ENCODE measurements at regions not wholly inside any gene's neighbourhood (a gene's known extent, or its start where the extent isn't known, plus 50 kb on each side); places are given as distances from the start of the nearest gene placed in this dataset.
"Not testable (repeated sequence)": the region's sequence is repeated elsewhere in the genome, so short reads cannot be mapped to it uniquely, and the experiment has no call there.

DNA sequence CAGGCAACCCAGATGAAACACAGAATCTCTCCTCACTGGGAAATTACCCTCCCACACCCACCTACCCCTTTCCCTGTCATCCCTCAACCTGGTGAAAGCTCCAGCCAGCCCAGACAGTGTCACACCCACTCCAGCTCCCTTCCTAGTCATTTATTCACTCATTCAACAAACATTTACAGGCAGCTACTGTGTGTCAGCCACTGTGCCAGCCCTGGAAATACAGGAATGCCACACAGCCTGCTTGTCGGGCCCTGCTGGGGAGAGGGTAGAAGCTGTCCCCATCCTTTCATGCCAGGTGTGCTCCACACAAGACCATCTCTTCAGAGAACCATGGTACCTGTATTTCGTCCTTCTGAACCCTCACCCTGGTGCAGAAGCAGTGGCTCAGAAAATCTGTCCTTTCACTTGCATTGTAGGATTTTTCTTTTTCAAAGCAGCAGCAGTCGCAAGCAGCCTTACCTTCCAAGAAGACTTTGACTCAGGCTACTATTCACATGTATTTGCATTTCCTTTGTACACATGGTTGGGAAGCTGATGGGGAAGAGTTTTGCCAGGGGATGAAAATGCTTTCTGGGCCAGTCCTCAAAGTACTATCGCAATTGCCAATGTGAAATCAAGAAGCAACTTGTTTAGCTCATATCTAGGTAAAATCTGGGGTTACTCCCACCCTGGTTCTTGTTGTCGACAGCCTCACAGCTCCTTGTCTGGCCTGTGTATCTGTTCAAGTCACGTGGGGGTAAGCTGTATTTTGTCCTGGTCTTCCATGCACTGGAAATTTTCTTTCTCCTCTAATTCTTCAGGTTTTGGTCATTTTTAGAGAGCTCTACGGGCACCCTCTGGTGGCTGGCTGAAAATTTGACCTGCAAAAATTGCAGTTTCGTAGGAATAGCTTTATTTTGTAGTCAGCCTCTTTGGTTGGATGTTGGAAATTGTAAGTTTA lies 147.4 kb upstream of the EGLN3 start:
- peak in 2 of 3 donors; percentile 12 to 17 for DNase-seq
- H3K36me3 Mint-ChIP-seq: no peaks in the 10 kb centered on the region
- no peak overlapping the region for H3K27ac Mint-ChIP-seq
- no peak overlapping the region for H3K4me3 Mint-ChIP-seq
- H3K4me1 Mint-ChIP-seq: peaks cover 2 to 12% of the 10 kb centered on the region in 2 donors
- no peaks in the 10 kb centered on the region for H3K9me3 Mint-ChIP-seq
- peaks cover 0 to 2% (median 0%) of the 10 kb centered on the region in 3 donors for H3K27me3 Mint-ChIP-seq (ENCODE audit: low read depth in 3 of 3)

DNA sequence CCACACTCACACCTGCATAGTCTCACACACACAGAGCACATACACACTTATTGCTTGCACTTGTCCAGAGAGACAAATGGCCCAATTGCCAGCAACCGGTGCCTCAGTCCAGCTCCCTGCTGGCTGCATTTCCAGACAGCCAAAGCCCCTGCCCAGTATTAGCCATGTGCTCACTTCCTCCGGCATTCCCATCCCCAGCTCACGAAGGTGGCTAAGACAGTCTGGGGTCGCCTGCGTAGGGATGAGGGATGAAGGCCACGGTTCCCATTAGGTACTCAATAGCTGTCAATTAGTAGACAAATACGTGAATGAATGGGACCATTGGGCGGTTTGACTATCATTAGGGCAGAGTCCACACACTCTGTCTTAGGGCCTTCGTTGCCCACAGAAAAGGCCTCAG lies 146.8 kb upstream of the EGLN3 start:
- H3K27ac Mint-ChIP-seq: no peak overlapping the region
- H3K4me1 Mint-ChIP-seq: peaks cover 2 to 12% of the 10 kb centered on the region in 2 donors
- no peak for DNase-seq

GRCh38 chr14:34094384-34094783 lies 143.5 kb upstream of the EGLN3 start:
- Mint-ChIP-seq H3K36me3 (no peaks in the 10 kb centered on the region), H3K4me3 (no peak overlapping the region), H3K9me3 (no peaks in the 10 kb centered on the region), H3K27me3 (ENCODE audit: low read depth in 3 of 3) (peaks cover 0 to 4% (median 0%) of the 10 kb centered on the region in 3 donors), H3K27ac (peak overlapping the region in 1 of 6 donors; percentile 12), H3K4me1 (peaks cover 2 to 12% of the 10 kb centered on the region in 2 donors)
- no peak for DNase-seq

More for the DNA sequence above, 146.8 kb upstream of the EGLN3 start:
- peaks cover 0 to 2% (median 0%) of the 10 kb centered on the region in 3 donors for H3K27me3 Mint-ChIP-seq (ENCODE audit: low read depth in 3 of 3)
- no peaks in the 10 kb centered on the region for H3K36me3 Mint-ChIP-seq
- H3K9me3 Mint-ChIP-seq: no peaks in the 10 kb centered on the region
- no peak overlapping the region for H3K4me3 Mint-ChIP-seq

DNA sequence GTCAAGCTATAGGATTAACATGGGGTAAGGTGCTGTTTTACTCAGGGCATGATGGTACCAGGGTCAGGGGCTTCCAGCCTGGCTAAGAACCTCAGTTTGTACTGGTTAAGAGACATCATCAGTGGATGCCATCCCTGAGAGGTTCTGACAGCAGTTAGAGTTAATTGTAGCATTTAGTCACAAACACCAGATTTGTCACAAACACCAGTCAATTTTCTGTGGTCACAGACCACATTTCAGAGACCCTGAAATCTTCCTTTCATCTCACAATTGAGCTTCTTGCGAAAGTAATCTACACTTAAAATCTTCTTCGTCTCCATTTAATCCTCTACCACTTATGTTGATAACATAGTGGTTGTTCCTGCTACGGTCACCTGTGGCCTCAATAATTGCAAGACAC lies 143.0 kb upstream of the EGLN3 start:
- Mint-ChIP-seq H3K4me1 (peaks cover 2 to 12% of the 10 kb centered on the region in 2 donors), H3K27ac (peak overlapping the region in 1 of 6 donors; percentile 12), H3K9me3 (peaks cover 0 to under 1% (median 0%) of the 10 kb centered on the region in 6 donors), H3K27me3 (ENCODE audit: low read depth in 3 of 3) (peaks cover 0 to 4% (median 0%) of the 10 kb centered on the region in 3 donors), H3K36me3 (no peaks in the 10 kb centered on the region), H3K4me3 (peak overlapping the region in 1 of 5 donors; percentile 19)
- DNase-seq: peak in 1 of 3 donors; percentile 7

DNA sequence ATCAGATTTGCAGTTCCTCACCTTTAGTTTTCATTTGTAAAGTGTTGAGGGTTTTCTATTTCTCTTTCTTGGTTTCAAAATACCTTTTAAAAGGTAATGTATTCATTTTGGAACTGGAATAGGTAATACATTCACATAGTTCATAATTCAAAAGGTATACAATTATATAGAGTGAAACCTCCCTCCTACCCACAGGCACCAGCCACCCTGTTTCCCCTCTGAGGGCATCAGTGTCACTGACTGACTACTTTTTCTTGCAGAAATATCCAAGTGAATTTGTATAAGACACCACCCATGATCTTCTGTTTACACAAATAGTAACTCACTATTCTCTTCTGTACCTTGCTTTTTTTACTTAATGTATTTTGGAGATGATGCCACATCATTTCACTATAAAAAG lies 139.6 kb upstream of the EGLN3 start:
- Mint-ChIP-seq H3K36me3 (no peaks in the 10 kb centered on the region), H3K4me1 (peaks cover 2 to 12% of the 10 kb centered on the region in 2 donors), H3K4me3 (no peak overlapping the region), H3K27me3 (ENCODE audit: low read depth in 3 of 3) (peaks cover 0 to 2% (median 0%) of the 10 kb centered on the region in 3 donors), H3K9me3 (peaks cover 0 to 4% (median 0%) of the 10 kb centered on the region in 6 donors), H3K27ac (no peak overlapping the region)
- DNase-seq: no peak

GRCh38 chr14:34088914-34089313 lies 138.0 kb upstream of the EGLN3 start:
- H3K4me1 Mint-ChIP-seq: peaks cover 0 to 4% of the 10 kb centered on the region in 2 donors
- no peak for DNase-seq
- H3K27me3 Mint-ChIP-seq (ENCODE audit: low read depth in 3 of 3): peaks cover 0 to 2% (median 0%) of the 10 kb centered on the region in 3 donors
- no peak overlapping the region for H3K4me3 Mint-ChIP-seq
- no peak overlapping the region for H3K27ac Mint-ChIP-seq
- H3K9me3 Mint-ChIP-seq: peaks cover 0 to 4% (median 0%) of the 10 kb centered on the region in 6 donors
- no peaks in the 10 kb centered on the region for H3K36me3 Mint-ChIP-seq

- Mint-ChIP-seq H3K27me3 (ENCODE audit: low read depth in 3 of 3) (peaks cover 0 to 2% (median 0%) of the 10 kb centered on the region in 3 donors), H3K27ac (no peak overlapping the region), H3K36me3 (no peaks in the 10 kb centered on the region), H3K4me1 (no peaks in the 10 kb centered on the region), H3K4me3 (no peak overlapping the region), H3K9me3 (peaks cover 0 to 4% (median 0%) of the 10 kb centered on the region in 6 donors)
- DNase-seq: no peak
These were observed 136.7 kb upstream of the EGLN3 start for GRCh38 chr14:34087571-34087970.

- DNase-seq: no peak
- no peaks in the 10 kb centered on the region for H3K36me3 Mint-ChIP-seq
- no peaks in the 10 kb centered on the region for H3K4me1 Mint-ChIP-seq
- H3K27me3 Mint-ChIP-seq (ENCODE audit: low read depth in 3 of 3): no peaks in the 10 kb centered on the region
- H3K27ac Mint-ChIP-seq: no peak overlapping the region
- H3K9me3 Mint-ChIP-seq: peaks cover 0 to 4% (median 0%) of the 10 kb centered on the region in 6 donors
- no peak overlapping the region for H3K4me3 Mint-ChIP-seq
These were observed 135.4 kb upstream of the EGLN3 start for GRCh38 chr14:34086223-34086757.

DNA sequence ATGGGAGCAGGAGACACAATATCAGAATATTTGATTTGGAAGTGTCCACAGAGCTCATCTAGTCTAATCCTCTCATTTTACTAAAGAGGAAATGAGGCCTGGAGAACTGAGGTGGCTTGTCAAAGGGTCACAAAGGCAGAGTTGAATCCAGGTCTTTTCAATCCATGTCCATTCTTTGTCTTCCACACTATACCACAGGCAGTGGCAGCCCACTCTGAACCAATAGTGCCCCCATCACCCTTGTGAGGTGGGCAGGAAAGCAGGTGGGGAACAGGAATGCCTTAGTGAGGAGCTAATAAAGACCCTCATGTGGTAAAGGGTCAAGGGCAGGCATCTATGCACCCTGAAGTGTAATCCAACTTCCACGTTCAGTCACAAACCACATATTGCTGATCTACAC lies 134.8 kb upstream of the EGLN3 start:
- no peaks in the 10 kb centered on the region for H3K4me1 Mint-ChIP-seq
- DNase-seq: no peak
- H3K9me3 Mint-ChIP-seq: peaks cover 0 to 4% (median 0%) of the 10 kb centered on the region in 6 donors
- no peak overlapping the region for H3K27ac Mint-ChIP-seq
- H3K27me3 Mint-ChIP-seq (ENCODE audit: low read depth in 3 of 3): peaks cover 0 to 1% (median 0%) of the 10 kb centered on the region in 3 donors
- no peak overlapping the region for H3K4me3 Mint-ChIP-seq
- H3K36me3 Mint-ChIP-seq: no peaks in the 10 kb centered on the region

DNA sequence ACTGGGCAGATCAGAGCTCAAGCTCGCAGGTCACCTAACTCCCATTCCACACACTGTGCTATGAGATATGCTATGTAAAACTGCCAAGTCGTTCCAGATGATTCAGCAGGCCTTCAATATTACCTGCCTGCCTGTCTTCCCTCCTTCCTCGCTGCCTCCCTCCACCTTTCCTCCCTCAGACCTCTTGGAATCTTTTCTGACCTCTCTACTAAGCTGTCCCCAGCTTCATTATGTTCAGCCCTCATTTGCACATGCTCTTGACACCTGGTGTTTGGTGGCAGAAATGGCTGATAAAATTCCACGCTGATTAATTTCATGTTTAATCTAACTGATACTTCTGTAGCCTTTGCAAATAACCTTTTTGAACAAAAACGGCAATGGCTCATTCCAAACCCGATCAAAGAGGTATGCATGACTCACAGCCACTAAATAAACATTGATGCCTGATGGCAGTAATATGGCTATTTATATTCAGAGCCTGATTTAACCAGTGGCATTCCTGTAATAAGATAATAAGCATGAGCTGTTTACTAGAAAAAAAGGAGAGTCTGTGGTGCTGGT lies 130.8 kb upstream of the EGLN3 start:
- Mint-ChIP-seq H3K9me3 (no peaks in the 10 kb centered on the region), H3K4me1 (no peaks in the 10 kb centered on the region), H3K27me3 (ENCODE audit: low read depth in 3 of 3) (peaks cover 0 to 4% (median 1%) of the 10 kb centered on the region in 3 donors), H3K4me3 (no peak overlapping the region), H3K27ac (no peak overlapping the region), H3K36me3 (no peaks in the 10 kb centered on the region)
- DNase-seq: no peak

DNA sequence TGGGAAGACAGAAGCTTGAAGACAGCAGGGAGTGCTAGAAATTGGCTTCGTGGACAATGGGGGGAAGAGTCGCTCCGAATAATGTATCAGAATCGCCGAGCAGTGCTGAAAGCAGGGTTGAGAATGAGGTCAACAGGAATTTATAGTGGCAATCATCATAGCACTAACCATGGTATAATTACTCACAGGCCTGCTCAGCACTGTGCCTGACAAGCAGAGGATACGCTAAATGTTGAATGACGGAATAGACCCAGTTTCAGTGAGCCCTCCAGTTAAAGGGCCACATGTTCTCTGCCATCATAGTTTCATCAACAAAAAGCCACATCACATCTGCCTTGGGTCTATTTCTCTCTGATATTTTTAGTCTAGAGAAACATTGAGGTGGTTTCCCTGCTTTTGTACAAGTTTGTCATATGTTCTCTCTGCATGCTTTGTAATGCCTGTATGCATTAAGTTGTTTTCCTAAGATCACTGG lies 130.3 kb upstream of the EGLN3 start:
- H3K4me3 Mint-ChIP-seq: no peak overlapping the region
- no peak overlapping the region for H3K27ac Mint-ChIP-seq
- H3K4me1 Mint-ChIP-seq: no peaks in the 10 kb centered on the region
- no peak for DNase-seq
- H3K36me3 Mint-ChIP-seq: no peaks in the 10 kb centered on the region
- peaks cover 0 to 4% (median 1%) of the 10 kb centered on the region in 3 donors for H3K27me3 Mint-ChIP-seq (ENCODE audit: low read depth in 3 of 3)
- H3K9me3 Mint-ChIP-seq: no peaks in the 10 kb centered on the region

- H3K36me3 Mint-ChIP-seq, H3K27ac Mint-ChIP-seq: not testable (repeated sequence)
These were observed 128.8 kb upstream of the EGLN3 start for GRCh38 chr14:34079643-34080042.

GRCh38 chr14:34078117-34078743 lies 127.4 kb upstream of the EGLN3 start:
- H3K9me3 Mint-ChIP-seq: no peaks in the 10 kb centered on the region
- no peak overlapping the region for H3K27ac Mint-ChIP-seq
- peaks cover 0 to 4% (median 1%) of the 10 kb centered on the region in 3 donors for H3K27me3 Mint-ChIP-seq (ENCODE audit: low read depth in 3 of 3)
- no peaks in the 10 kb centered on the region for H3K4me1 Mint-ChIP-seq
- no peak for DNase-seq
- H3K36me3 Mint-ChIP-seq: no peaks in the 10 kb centered on the region
- no peak overlapping the region for H3K4me3 Mint-ChIP-seq

More at GRCh38 chr14:34079643-34080042, 128.8 kb upstream of the EGLN3 start:
- not testable (repeated sequence) for H3K27me3 Mint-ChIP-seq (ENCODE audit: low read depth in 3 of 3); H3K4me1 Mint-ChIP-seq; H3K4me3 Mint-ChIP-seq; DNase-seq; H3K9me3 Mint-ChIP-seq
